Activated CD4-positive, alpha-beta T cell treated with anti-CD3 and anti-CD28 coated beads for 36 hours (primary cell): ENCODE measurements at regions not wholly inside any gene's neighbourhood (a gene's known extent, or its start where the extent isn't known, plus 50 kb on each side); places are given as distances from the start of the nearest gene placed in this dataset.

Experiments
- ATAC-seq: fragments of 200-7000 bp; cut with Tn5 transposase; one replicate; pipeline ENCODE4 v1.10.0; 2021; ENCODE audit warnings: mild to moderate bottlenecking, moderate library complexity
- CTCF ChIA-PET: fragments of 350-600 bp; sonication (Branson Sonifier 250); formaldehyde crosslinking; loops from one replicate; lab custom pipeline; 2021; ENCODE audit warnings: antibody characterized with exemption; lab: Charles Lee
- POLR2A ChIA-PET: fragments of 350-600 bp; sonication (Branson Sonifier 250); formaldehyde crosslinking; loops from one replicate; lab custom pipeline; 2021; ENCODE audit warnings: antibody characterized with exemption, inconsistent platforms; lab: Charles Lee
- DNase-seq: peaks from one replicate; pipeline ENCODE4 v3.0.0-alpha.2; 2020
- H3K27ac Mint-ChIP-seq: one replicate; pipeline ENCODE4 v1.8.0; 2021; ENCODE audit warnings: mixed read lengths
- H3K27me3 Mint-ChIP-seq: one replicate; pipeline ENCODE4 v1.8.0; 2021; ENCODE audit warnings: mixed read lengths
- H3K36me3 Mint-ChIP-seq: one replicate; pipeline ENCODE4 v1.8.0; 2021; ENCODE audit warnings: low read depth, mixed read lengths
- H3K4me1 Mint-ChIP-seq: one replicate; pipeline ENCODE4 v1.8.0; 2021; ENCODE audit warnings: mixed read lengths
- H3K4me3 Mint-ChIP-seq: one replicate; pipeline ENCODE4 v1.8.0; 2021; ENCODE audit warnings: mild to moderate bottlenecking, moderate library complexity, mixed read lengths
- H3K9me3 Mint-ChIP-seq: one replicate; pipeline ENCODE4 v1.8.0; 2021; ENCODE audit warnings: low read depth, mixed read lengths
- intact Hi-C, 2 experiments: fragments of 100-400 bp; cut with DNase I in 1 of 2; cut with micrococcal nuclease in 1 of 2; formaldehyde crosslinking; loops; one replicate each; pipeline versions ENCODE4 v1.14.2 to v1.15.1; 2022 to 2024; cut with DNase I, micrococcal nuclease

DNA sequence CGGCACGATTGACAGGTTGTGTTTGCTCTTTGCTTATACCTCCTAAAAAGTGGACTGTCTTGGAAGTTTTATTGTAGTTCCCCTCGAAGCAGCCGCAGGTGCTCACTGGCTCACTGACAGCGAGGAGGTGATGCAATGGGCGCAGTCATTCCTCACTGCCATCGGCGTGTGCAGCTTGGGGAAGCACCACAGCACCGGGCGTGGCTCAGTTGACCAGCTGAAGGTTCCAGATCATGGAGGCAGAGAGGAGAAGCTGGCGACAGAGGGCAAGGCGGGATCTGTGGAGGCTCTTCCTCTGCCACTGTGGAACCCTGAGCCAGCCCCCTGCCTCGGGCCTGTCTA, 72.1 kb upstream of the TNRC6C start:
- no peak overlapping the region for H3K4me3 Mint-ChIP-seq
- no peaks in the 10 kb centered on the region for H3K36me3 Mint-ChIP-seq
- ATAC-seq (no peak), DNase-seq (peak; percentile 52)
- peaks cover 61% of the 10 kb centered on the region for H3K4me1 Mint-ChIP-seq
- peaks cover 3% of the 10 kb centered on the region for H3K27me3 Mint-ChIP-seq
- POLR2A ChIA-PET = no interaction called here
- CTCF ChIA-PET = interaction anchor here (0.9 to 1.8 kb wide), 2 partner anchors 20 to 128 kb away, joined by 3 to 6 read pairs; no protein-coding TSS in a partner anchor
- no peaks in the 10 kb centered on the region for H3K9me3 Mint-ChIP-seq
- intact Hi-C loops = no loop called here
- no peak overlapping the region for H3K27ac Mint-ChIP-seq

DNA sequence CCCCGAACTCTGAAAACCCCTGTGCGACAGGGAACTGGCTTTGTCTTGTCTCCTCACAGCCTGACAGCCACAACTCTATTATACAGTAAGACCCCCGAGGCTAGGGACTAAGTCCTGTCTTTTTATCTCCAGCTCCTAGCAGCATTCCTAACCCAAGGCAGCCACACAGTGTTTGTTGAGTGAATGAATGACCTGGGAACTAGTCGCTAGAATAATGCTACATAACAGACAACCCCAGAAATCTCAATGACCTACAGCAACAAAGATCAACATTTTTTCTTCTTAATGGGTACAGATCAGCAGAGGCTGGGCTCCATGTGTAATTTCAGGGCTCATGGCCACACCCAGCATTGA, 71.4 kb upstream of the TNRC6C start:
- Mint-ChIP-seq H3K27me3 (peaks cover 3% of the 10 kb centered on the region), H3K4me1 (peaks cover 54% of the 10 kb centered on the region), H3K36me3 (no peaks in the 10 kb centered on the region), H3K27ac (peak overlapping the region; percentile 40), H3K9me3 (no peaks in the 10 kb centered on the region), H3K4me3 (peak overlapping the region; percentile 70)
- intact Hi-C loops = loop anchor here in 1 of 2 experiments (1.0 kb wide), 1 partner anchor 71 kb away; the partner anchor contains the start of gene TNRC6C
- ATAC-seq = no peak
- POLR2A ChIA-PET = interaction anchor here (1.4 kb wide), 1 partner anchor 45 kb away, joined by 7 read pairs; no protein-coding TSS in a partner anchor
- CTCF ChIA-PET = interaction anchor here (0.6 to 1.8 kb wide), 2 partner anchors 22 to 127 kb away, joined by 3 to 6 read pairs; no protein-coding TSS in a partner anchor
- no peak for DNase-seq

DNA sequence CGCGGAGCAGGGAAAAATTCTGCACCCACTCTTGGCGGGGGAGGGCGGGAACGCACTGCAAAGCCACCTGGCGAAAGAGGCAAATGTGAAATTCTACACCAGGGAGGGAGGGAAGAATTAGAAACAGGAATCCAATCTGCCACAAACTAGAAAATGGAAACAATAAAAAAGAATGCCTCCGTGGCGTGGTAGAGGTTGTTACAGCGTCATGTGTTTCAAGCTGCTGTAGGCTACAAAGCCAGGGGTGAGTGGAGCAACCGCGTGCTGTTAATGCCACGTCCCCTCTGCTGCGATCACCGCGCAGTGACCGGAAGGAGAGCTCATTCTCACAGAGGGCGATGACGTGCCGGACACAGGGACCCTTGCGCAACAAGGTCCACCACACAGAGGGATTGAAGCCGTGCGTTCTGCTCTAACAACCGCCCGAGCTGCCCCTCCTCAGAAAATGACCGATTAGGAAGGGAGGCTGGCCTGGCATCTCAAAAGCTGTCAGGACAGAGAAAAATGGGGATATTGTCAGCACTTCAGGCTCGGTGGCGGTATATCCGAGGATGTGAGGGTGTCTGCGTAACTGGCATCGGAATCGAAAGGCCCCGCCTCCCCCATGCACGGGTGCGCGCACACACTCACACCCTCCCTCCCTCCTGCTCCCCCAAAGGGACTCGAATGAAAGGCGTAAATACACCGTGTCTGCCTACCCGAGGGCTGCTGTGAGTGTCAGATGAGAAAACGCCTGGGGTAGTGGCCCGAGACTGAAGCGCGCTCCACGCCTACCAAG, 70.8 kb upstream of the TNRC6C start:
- Mint-ChIP-seq H3K27me3 (peaks cover 3% of the 10 kb centered on the region), H3K4me1 (peaks cover 49% of the 10 kb centered on the region), H3K36me3 (no peaks in the 10 kb centered on the region), H3K4me3 (peak overlapping the region; percentile 70), H3K9me3 (no peaks in the 10 kb centered on the region), H3K27ac (peak overlapping the region; percentile 40)
- intact Hi-C loops = loop anchor here in 1 of 2 experiments (1.0 kb wide), 1 partner anchor 71 kb away; the partner anchor contains the start of gene TNRC6C
- DNase-seq = peak; percentile 78
- POLR2A ChIA-PET = interaction anchor here (1.4 kb wide), 1 partner anchor 45 kb away, joined by 7 read pairs; no protein-coding TSS in a partner anchor
- CTCF ChIA-PET = interaction anchor here (0.6 kb wide), 1 partner anchor 22 kb away, joined by 3 read pairs; no protein-coding TSS in a partner anchor
- ATAC-seq = peak; percentile 82

DNA sequence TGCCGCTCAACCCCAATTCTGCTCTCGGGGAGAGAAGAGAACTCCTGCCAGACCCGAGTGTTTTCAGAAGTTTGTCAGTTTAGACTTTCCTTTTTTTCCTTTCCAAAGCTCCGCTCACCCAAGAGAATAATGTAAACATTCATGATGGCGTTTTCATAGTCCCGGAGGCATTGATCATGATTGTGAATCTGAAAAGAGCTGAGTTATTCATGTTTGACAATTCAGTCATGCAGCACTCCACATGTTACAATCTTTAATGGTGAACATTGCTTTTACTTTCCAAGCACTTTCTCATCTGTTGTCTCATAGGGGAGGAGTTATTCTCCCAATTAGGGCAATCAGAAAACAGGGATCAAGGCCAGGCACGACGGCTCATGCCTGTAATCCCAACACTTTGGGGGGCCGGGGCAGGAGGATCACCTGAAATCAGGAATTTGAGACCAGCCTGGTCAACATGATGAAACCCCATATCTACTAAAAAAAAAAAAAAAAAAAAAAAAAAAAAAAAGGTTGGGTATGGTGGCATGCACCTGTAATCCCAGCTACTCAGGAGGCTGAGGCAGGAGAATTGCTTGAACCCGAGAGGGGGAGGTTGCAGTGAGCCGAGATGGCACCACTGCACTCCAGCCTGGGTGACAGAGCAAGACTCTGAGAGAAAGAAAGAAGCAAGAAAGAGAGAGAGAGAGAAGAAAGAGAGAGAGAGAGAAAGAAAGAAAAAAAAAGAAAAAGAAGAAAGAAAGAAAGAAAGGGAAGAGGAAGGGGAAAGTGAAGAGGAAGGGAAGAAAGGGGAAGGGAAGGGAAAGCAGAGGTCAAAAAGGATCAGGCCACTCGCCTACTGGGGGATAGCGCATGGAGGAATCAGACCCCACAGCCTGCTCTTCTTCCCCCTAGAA, 70.0 kb upstream of the TNRC6C start:
- Mint-ChIP-seq H3K36me3 (no peaks in the 10 kb centered on the region), H3K4me1 (peaks cover 50% of the 10 kb centered on the region), H3K27me3 (peaks cover 3% of the 10 kb centered on the region), H3K4me3 (peak overlapping the region; percentile 70), H3K27ac (peak overlapping the region; percentile 40), H3K9me3 (no peaks in the 10 kb centered on the region)
- peak; percentile 45 for ATAC-seq
- intact Hi-C loops = no loop called here
- ChIA-PET POLR2A (interaction anchor here (1.4 kb wide), 1 partner anchor 46 kb away, joined by 7 read pairs; no protein-coding TSS in a partner anchor), CTCF (interaction anchor here (0.7 kb wide), 1 partner anchor 11 kb away, joined by 3 read pairs; no protein-coding TSS in a partner anchor)
- DNase-seq = no peak

DNA sequence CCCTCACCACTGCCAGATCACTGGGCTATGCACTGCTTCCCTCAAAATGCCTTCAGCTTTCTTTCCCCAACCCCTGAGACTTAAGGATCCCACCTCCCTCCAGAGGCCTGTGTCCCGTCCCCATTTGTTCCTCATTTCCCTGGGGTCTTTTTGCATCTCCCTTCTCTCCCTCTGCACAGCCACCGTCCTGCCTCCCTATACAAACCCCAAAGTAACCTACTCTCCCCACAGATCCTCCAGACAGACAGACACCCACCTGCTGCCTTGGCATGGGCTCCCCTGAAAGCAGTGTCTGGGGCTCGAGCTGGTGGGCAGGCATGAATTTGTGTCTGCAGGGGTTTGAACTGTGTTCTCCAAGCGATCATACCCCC, 69.4 kb upstream of the TNRC6C start:
- peaks cover 44% of the 10 kb centered on the region for H3K4me1 Mint-ChIP-seq
- H3K4me3 Mint-ChIP-seq = no peak overlapping the region
- H3K36me3 Mint-ChIP-seq = no peaks in the 10 kb centered on the region
- no peaks in the 10 kb centered on the region for H3K9me3 Mint-ChIP-seq
- intact Hi-C loops = no loop called here
- ChIA-PET CTCF (no interaction called here), POLR2A (no interaction called here)
- no peak for ATAC-seq
- peaks cover 3% of the 10 kb centered on the region for H3K27me3 Mint-ChIP-seq
- no peak for DNase-seq
- no peak overlapping the region for H3K27ac Mint-ChIP-seq

DNA sequence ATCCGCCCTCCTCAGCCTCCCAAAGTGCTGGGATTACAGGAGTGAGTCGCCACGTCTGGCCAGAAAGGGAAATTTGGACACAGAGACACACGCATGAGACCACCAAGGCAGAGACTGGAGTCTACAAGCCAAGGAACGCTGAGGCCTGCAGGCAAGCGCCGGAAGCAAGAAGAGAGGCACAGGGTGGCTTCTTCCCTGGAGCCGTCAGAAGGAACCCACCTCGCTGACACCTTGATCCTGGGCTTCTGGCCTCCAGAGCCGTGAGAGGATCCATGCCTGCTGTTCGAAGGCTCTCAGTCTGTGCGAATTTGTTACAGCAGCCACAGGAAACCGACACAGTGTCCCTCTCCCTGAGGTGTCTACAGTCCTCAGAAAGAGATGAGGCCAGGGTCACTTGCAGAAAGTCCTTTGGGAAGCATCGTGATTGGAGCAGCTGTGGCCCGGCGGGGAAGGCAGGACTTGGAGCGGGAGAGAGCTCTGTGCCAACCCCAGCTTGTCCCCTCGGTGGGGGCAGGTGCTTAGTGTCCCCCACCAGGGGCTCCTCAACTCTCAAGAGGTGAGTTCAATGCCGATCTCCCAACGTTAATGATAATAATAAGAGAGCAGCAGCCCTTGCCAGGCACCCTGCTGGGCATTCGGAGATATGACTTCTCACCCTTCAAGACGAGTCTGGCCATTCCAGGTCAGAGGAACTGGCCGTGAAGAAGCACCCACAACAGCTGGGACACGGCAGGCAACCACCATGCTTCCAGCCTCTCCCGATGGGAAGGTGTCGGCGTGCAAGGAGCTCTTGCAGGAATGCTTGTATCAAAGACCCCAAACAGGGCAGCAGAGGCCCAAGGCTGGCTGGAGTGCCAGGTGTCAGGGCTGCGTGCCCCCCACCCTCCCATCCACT, 68.4 kb upstream of the TNRC6C start:
- intact Hi-C loops = no loop called here
- no peak overlapping the region for H3K4me3 Mint-ChIP-seq

DNA sequence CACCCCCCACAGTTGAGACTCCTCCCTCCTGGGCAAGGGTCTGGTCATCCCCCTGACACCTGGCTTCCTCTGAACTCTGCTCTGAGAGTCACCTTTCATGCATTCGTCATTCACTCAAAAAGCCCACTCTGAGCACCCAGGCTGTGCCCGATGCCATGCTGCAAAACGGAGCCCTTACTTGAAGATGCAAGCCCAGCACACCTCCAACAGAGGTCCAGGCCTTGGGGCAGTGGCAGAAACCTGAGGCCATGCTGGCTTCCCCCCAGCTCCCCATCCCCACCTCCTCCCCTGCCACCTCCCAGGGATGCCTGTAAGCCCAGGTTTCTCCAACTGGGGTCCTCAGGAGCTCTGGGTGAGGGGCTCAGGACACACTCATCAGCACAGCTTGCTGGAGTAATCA, 67.7 kb upstream of the TNRC6C start:
- H3K27me3 Mint-ChIP-seq = peaks cover 3% of the 10 kb centered on the region
- POLR2A ChIA-PET = no interaction called here

More for the DNA sequence above, 68.4 kb upstream of the TNRC6C start:
- Mint-ChIP-seq H3K27ac (no peak overlapping the region), H3K27me3 (peaks cover 3% of the 10 kb centered on the region), H3K9me3 (no peaks in the 10 kb centered on the region), H3K36me3 (no peaks in the 10 kb centered on the region), H3K4me1 (peaks cover 35% of the 10 kb centered on the region)
- no peak for DNase-seq
- ATAC-seq = no peak
- CTCF ChIA-PET = no interaction called here
- POLR2A ChIA-PET = interaction anchor here (0.7 kb wide), 1 partner anchor 56 kb away, joined by 4 read pairs; no protein-coding TSS in a partner anchor

DNA sequence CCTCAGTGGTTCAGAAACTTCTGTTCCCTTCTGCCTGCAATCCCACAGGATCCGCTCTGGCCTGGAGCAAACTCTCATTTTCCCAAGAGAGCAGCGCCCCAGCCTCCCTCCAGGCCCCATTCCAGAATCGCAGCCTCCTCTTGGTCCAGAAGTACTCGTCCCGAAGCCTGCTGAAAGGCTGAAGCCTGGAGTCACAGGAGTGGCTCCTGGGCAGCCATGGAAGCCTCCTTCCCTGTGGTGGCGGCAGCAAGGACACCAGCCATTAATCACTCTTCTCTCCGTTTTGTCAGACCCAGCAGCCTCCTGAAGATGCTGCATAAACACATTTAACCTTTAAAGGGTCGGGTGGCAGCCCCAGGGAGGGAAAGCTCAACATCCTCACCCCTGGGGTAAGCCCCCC, 66.9 kb upstream of the TNRC6C start:
- intact Hi-C loops = no loop called here
- H3K27ac Mint-ChIP-seq = no peak overlapping the region

More for the DNA sequence above, 67.7 kb upstream of the TNRC6C start:
- Mint-ChIP-seq H3K27ac (no peak overlapping the region), H3K36me3 (no peaks in the 10 kb centered on the region), H3K9me3 (no peaks in the 10 kb centered on the region), H3K4me1 (peaks cover 32% of the 10 kb centered on the region), H3K4me3 (no peak overlapping the region)
- intact Hi-C loops = no loop called here
- ATAC-seq (no peak), DNase-seq (no peak)
- CTCF ChIA-PET = no interaction called here

DNA sequence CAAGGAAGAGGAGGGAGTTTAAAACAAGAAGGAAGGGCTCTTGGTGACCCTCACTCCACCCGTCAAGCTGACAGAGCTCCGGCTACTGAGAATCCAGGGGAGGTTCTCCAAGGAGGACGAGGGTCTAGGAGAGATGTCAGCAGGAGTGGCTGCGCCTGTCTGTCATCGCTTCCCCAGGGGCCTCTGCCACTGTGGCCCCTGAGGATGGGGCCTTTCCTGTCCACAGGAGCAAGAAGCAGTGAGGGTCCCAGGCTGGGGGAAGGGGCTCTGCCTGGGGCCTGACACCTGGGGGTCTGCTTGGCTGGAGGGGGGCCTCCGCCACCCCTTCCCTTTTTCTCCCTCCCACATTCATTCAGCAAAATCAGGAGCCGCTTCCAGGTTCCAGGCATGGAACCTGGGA, 66.5 kb upstream of the TNRC6C start:
- POLR2A ChIA-PET = no interaction called here
- Mint-ChIP-seq H3K27ac (no peak overlapping the region), H3K36me3 (no peaks in the 10 kb centered on the region), H3K27me3 (peaks cover 3% of the 10 kb centered on the region), H3K4me1 (peaks cover 21% of the 10 kb centered on the region), H3K4me3 (no peak overlapping the region), H3K9me3 (no peaks in the 10 kb centered on the region)
- CTCF ChIA-PET = interaction anchor here (1.4 to 1.6 kb wide), 3 partner anchors 8 to 122 kb away, joined by 3 to 5 read pairs (median 4); no protein-coding TSS in a partner anchor
- no peak for DNase-seq
- no peak for ATAC-seq
- intact Hi-C loops = no loop called here

More for the DNA sequence above, 66.9 kb upstream of the TNRC6C start:
- DNase-seq (no peak), ATAC-seq (no peak)
- Mint-ChIP-seq H3K9me3 (no peaks in the 10 kb centered on the region), H3K36me3 (no peaks in the 10 kb centered on the region), H3K4me1 (peaks cover 24% of the 10 kb centered on the region), H3K27me3 (peaks cover 3% of the 10 kb centered on the region), H3K4me3 (no peak overlapping the region)
- ChIA-PET CTCF (no interaction called here), POLR2A (no interaction called here)

DNA sequence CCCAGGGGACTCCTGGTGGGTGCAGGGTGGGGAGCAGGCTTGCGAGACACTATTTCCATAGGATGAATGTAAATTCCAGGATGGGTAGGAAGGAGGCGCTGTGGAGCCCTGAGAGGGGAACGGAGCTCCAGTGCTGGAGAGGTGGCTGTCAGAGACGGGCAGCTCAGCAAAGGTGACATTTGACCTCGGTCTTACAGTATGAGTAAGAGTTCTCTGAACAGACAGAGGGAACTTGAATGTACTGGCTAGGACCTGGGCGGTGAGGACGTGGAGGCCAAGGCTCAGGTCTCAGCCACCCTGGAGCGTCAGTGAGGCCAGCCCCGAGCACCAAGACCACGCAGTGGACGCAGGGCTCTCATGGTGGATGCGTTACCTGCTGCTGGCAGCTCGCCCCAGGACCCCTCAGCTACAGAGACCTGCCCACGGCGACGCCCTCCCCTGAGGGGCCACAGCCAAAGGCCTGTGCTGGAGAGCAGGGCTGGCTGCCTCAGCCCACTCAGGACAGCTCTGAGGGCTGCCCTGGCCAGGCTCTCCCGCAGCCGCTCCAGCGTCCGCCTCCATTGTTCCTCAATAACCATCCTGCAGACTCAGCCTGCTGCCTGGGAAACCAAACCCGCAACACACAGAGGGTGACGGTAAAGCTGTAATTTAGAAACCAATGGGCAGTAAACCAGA, 65.9 kb upstream of the TNRC6C start:
- intact Hi-C loops = no loop called here
- no peaks in the 10 kb centered on the region for H3K36me3 Mint-ChIP-seq
- ChIA-PET POLR2A (no interaction called here), CTCF (interaction anchor here (0.6 to 1.6 kb wide), 5 partner anchors 8 to 121 kb away, joined by 3 to 5 read pairs (median 3); no protein-coding TSS in a partner anchor)
- H3K27ac Mint-ChIP-seq = no peak overlapping the region
- peaks cover 15% of the 10 kb centered on the region for H3K4me1 Mint-ChIP-seq
- DNase-seq = peak; percentile 37
- H3K4me3 Mint-ChIP-seq = no peak overlapping the region
- no peak for ATAC-seq
- H3K27me3 Mint-ChIP-seq = no peaks in the 10 kb centered on the region
- H3K9me3 Mint-ChIP-seq = no peaks in the 10 kb centered on the region
